Stimulated activated CD8-positive, alpha-beta memory T cell treated with anti-CD3 and anti-CD28 coated beads, Interleukin-4, amount 100 ng/mL, for 48 hours (primary cell): ENCODE measurements at regions not wholly inside any gene's neighbourhood (a gene's known extent, or its start where the extent isn't known, plus 50 kb on each side); places are given as distances from the start of the nearest gene placed in this dataset.
"Not testable (repeated sequence)": the region's sequence is repeated elsewhere in the genome, so short reads cannot be mapped to it uniquely, and the experiment has no call there.

Source experiments
- DNase-seq: peaks from one replicate; pipeline ENCODE4 v3.0.0-alpha.2; 2020

DNA sequence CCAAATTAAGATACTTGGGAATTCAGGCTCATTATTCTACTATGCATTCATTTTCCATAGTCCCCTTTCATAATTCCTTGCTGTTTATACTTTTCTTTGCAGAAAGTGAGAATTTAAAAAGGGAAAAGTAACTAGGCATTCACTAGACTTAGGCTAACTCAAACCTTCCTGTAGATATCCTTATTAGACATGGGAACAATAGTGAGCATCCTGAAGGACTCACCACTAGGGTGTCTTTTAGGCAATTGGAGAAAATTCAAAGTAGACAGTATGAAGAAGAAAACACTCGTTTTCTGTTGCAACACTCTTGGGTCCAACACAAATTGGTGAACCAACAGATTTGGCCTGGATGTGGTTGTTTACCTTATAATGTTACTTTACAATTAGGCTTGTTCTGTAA lies 213.2 kb upstream of the GRIN3A start:
- DNase-seq, result no peak

DNA sequence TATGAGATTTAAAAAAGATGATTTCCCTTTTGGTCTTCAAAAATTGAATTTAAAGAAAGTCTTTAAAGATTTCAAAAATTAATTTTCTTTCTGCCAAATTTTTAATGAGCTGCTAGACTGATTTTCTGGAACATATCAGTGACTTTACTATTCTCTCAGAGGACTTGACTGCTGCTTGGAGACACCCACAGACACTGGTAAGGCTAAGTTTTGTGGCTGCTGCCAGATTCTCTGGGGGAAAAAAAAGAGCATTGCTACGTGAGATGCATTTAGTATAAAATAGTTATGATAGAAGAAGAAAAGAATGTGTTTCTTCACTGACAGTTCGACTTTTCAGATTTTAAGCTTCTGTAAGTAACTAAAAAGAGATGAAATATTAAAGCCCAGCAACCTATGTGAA lies 193.3 kb upstream of the GRIN3A start:
- DNase-seq, result no peak

DNA sequence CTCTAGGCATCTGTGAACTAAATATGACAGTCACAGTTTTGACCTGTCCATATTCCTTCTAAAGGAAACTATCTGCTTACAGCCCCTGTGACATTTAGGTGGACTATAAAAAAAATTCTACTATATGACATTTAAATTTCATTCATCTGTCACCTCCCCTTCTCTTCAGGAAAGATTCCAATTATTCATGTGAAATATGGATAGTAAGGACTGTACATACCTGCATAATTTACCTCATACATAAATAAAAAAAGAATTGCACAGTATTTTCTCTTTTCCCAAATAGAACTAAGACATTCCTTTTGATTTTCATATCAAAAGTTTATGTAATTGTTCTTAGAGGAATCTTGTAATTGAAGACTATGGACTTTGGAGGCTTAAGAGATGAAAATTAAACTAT lies 192.3 kb upstream of the GRIN3A start:
- no peak for DNase-seq

DNA sequence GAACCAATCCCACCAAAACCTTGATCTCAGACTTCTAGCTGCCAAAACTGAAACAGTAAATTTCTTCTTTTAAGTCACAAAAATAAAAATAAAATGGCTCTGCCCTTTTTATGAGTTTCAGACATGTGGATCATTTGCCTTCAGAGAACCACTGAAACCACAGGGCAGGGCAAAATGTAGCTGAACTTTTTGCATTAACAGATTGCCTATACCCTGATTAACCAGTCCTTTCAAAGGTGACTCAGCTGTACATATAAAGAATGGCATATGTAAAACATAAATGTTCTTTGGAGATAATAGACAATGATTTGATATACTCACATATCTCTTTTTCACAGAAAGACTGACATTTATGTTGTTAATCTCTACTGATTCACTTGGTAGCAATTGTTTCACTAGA lies 187.1 kb upstream of the GRIN3A start:
- DNase-seq, result no peak

DNA sequence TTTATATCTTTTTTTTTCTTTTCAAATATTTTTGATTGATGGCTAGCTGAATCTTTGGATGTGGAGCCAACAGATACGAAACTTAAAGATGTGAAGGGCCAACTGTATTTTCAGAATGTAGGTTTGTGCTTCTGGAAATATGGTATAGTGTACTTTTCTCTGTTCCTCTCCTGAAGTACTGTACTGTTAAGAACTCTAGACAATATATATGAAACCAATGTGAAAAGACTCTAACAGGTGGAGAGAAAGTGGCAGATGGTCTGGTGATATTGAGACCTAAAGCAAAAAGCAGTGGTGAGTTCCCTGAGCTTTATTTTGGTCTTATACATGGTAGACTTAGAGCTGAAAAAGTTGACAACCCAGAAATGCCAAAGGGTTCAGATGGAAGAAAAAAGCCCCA lies 185.0 kb upstream of the GRIN3A start:
- DNase-seq, result no peak

DNA sequence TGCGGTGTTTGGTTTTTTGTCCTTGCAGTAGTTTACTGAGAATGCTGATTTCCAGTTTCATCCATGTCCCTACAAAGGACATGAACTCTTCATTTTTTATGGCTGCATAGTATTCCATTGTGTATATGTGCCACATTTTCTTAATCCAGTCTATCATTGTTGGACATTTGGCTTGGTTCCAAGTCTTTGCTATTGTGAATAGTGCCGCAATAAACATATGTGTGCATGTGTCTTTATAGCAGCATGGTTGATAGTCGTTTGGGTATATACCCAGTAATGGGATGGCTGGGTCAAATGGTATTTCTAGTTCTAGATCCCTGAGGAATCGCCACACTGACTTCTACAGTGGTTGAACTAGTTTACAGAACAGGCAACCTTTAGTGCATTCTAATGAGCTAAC lies 178.5 kb upstream of the GRIN3A start:
- DNase-seq, result not testable (repeated sequence)

DNA sequence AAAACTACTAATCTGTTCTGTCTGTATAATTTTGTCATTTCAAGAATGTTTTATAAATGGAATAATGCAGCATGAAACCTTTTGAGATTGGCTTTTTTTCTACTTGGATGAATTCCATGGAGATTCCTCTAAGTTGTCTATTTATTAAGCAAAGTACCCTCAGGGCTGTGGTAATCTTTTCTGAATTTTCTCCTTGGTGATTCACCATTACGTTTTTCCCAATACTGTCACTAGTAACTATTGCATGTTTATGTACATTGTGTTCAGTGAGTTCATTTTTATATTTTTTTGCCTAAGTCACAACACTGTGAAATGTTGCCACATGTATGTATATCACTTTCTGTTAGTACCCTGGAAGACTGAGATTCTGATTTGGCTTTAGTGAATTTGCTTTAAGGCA lies 177.0 kb upstream of the GRIN3A start:
- no peak for DNase-seq

DNA sequence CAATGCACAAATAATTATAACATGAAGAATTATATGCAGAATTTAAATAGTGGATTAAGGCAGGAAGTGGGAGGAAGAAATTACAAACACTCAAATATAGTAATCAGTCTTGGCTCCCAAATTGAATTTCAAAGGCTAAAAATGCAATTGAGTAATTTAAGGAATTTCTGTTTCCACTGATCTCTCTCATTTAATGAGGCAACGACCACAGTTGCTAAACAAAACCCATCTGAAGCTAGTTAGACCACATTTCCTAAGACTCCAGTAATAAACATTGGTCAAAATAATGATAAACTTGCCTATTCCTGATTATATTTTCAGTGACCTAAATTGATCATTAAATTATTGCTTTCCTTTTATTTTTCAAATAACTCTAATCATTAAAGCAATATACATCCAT lies 174.3 kb upstream of the GRIN3A start:
- DNase-seq, result no peak

DNA sequence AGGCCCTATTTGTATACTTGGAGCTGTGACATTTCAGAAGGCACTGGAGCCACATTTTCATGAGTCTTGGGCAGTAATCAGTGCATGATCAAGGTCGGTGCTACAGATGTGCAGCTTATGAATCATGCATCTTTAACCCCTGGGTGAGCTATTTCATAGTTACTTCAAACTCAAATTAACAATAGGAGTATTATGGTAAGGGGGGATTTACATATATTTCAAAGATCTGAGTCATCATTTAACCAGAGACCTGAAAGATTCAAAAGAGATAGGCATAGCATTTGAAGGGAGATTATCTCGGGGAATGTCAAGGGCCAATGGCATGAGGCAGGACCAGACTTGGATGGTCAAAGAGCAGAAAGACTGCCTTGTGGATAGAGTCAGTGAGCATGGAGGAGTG lies 169.0 kb upstream of the GRIN3A start:
- DNase-seq, result no peak

DNA sequence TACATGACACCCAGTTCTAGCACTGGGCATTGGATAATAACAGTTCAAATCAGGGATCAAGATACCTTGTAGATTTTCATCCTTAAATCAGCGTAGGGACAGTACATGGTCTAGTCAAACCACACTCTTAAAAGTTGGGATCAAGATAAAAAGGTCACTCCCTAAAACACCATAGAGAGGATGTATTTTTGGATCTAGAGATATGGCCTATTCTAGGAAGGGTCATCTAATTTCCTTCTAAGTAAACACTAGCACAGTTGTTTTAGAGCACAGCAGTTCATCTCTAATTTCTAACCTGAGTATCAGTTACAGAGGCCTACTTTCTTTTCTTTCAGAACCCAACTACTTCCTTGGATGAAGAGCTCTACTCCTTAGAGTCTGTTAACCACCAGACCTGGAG lies 166.4 kb upstream of the GRIN3A start:
- no peak for DNase-seq

DNA sequence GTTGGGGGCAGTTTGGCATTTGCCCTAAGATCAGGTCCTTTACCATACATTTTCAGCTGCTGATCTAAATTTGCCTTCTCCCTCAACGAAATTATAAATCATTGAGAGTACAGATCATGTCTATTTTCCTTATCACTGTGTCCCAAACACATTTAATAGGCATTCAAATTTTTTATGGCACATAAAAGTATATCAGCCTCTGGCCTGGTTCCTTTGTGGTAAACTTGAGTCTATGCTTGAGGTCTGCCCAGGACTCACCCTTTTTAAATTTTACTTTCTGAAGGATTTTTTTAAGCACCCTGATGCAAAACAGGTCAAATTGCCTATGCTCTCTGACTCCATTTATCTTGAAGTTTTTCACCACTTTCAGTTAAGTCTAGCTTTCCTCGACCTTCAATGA lies 163.6 kb upstream of the GRIN3A start:
- DNase-seq, result no peak

DNA sequence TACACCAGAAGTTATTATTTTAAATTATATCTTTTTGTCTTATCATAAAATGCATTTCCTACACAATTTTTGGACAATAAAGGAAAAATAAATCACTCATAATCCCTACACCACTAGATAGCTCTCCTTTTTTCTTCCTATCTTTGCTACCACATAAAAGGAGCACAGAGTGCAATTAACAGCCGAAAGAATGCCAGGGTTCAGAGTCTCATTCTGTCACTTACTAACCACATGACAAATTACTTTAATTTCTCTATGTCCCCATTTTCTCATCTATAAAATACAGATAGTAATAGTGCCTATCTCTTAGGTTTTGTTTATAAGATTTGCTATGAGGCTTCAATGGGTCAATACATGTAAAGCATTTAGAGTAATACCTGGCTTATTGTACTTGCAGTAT lies 158.7 kb upstream of the GRIN3A start:
- no peak for DNase-seq

DNA sequence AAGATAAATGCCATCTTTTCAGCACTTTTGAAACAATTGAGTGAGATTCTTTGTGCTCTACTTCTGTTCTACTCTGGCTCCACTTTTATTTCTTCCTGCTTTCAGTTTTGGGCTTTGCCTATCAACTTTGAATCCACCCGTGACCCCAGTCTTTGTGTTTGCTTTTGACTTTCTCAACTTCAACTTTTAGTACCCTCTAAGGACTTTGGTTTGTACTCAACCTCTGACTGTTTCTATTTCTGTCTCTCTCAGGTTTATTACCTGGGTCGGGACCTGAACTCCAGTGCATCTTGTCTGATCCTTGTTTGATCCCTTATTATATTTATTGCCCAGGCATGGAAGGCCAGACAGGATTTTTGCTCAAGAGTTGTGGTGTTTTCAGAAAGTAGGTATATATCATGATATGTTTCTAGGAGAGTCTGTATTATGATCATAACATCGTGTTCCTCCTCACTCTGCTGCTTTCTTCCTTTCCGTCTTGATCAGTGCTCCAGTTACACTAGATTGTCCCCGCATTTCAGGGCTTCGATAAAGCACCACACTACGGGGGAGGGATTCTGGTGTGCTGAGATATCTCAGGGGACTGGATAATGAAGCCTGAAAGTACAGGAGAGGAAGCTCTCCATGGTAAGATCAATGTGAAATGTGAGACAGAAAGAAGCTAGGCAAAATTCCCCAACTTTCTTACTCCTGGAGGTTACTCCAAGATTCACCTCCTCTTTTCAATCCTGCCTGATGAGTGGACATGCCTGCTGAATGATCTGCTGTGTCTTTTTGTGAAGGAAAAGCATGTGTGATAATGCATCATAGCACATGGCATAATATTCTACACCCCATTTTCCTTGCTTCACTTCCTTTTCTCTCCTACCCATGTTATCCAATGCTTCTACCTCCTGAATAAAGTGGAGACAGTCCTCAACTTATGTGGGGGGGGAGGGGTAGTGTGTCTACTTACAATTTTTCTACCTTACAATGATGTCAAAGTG lies 155.5 kb upstream of the GRIN3A start:
- DNase-seq, result no peak

DNA sequence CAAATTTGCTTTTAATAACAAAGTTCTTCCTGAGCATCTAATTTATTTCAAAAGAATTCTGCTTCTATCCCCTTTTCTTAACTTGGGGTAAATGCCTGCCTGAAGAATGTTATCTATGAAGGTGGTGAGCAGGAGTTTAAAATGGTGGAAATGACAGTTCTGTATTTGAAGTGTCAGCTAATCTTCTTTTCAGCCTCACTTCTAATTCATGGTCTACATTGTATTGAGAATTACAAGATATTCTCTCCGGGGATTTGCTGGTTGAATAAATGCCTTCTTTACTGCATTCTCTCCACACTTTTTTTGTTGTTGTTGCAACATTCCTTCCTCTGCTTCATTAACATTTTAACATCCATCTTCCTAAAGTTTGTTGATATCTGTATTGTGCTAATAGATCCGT lies 143.1 kb upstream of the GRIN3A start:
- DNase-seq, result no peak

DNA sequence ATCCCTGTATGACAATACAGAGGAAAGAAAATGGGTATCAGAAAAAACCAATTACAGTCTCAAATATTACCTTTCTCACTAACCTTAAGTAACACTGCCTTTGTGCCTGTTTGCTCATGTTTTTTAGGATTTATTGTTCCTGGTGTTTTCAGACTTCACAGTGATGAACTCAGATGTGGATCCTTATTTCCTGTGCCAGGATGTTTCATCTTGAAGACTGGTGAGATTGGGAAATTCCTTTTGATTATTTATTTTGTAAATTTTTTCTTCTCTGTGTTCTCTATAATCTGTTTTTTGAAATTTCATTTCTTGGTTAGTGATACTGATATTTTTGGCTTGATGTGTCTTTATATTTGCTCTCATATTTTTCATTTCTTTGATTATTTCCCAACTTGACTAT lies 142.4 kb upstream of the GRIN3A start:
- no peak for DNase-seq

DNA sequence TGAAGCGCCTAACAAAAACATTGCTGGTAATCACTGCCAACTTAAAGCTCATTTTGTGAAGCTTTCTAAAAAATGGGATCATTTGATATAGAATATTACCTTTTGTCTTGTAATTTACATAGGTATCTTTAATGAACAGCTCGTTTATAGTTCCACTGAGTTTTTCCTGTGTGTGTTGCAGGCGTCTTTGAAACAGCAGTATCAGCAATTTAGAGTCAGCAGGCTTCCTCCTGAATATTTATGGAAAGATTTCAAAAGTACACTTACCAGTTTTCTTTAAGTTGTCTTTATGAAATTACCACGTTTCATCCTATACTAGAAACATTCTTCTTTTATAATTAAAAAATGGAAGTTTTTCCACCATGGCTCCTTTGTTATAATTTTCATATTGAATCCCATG lies 140.3 kb upstream of the GRIN3A start:
- no peak for DNase-seq

DNA sequence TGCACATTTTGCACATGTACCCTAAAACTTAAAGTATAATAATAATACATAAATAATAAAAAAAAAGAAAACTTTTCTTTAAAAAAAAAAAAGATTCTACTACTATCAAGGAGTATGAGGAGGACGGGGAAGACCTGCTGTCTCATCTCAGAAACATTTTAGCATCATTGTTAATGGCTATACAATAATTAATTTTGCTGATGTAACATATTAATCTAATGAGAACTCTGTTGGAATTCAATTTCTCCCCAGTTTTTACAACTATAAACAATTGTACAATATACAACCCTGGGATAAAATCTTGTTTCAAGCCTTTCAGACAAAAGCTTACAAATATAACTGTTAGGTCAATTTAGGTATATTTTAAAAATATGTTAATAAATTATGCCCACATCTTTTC lies 139.0 kb upstream of the GRIN3A start:
- no peak for DNase-seq

DNA sequence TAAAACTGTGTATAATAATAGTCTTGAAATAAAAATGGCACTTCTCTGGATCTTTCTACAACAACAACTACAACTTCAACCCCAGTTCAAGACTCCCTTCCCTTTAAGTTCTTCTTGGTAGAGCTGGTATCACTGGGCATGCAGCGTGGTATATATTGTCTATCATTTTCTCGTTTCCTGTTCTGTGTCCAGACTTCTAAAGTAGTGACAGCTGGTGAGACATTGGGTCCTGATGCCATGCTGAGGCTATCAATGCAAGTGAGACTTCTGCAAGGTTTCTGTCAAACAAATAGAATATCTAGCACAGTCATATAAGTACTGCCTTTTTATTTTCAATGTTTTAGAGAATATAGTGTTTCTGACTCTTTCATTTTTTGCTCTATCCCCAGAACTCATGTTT lies 123.0 kb upstream of the GRIN3A start:
- no peak for DNase-seq

DNA sequence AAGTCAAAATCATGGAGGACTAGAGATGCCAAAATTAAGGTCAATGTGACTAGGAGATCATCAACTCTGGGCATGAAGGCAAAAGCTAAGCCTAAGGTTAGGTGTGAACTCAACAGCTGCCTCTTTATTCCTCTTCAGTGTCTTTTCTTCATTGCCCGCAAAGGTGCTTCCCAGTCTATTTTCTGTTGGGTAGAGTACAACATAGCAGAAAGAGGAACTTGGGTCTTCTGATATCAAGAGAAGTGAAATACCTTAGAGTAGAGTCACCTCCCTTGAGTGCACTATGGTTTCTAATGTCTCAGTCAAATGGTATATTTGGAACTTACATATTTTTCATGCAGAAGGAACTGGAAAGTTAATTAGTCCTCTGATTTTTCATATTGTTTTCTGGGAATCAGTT lies 122.5 kb upstream of the GRIN3A start:
- no peak for DNase-seq

DNA sequence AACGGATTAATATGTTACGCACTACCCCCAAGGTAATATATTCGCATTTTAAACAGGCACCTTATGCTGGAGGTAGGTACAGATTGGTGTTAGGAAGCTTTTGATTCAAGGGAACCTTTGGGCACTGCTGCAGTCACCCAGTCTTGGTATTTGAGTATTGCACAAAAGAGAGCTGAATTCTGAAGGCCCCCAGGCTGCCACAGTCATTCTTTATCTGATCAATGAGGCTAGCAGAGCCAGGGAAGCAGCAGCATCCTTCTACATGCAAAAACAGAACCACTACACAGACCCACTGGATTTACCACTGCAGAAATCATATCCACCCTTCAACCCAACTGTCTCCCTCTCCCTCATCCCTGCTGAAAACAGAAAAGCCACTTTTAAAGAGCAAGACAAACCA lies 121.2 kb upstream of the GRIN3A start:
- DNase-seq, result no peak

DNA sequence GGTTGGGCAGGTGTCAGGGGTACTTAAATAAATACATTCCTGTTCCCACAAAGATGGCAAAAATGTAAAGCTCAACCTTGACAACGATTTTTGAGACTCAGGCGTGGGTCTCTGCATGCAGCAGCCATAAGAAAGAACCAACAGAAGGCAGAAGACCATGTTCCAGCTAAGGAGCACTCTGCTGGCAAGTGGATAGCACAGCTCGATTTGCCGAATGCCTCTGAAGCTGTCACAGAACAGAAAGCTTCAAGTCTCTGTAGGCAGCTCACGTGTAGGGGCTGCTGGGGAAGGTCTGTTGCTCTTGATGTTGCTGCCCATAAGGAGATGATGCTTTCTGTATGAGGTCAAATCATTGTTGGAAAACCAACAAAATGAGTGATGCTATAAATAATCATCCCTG lies 119.6 kb upstream of the GRIN3A start:
- DNase-seq, result no peak

DNA sequence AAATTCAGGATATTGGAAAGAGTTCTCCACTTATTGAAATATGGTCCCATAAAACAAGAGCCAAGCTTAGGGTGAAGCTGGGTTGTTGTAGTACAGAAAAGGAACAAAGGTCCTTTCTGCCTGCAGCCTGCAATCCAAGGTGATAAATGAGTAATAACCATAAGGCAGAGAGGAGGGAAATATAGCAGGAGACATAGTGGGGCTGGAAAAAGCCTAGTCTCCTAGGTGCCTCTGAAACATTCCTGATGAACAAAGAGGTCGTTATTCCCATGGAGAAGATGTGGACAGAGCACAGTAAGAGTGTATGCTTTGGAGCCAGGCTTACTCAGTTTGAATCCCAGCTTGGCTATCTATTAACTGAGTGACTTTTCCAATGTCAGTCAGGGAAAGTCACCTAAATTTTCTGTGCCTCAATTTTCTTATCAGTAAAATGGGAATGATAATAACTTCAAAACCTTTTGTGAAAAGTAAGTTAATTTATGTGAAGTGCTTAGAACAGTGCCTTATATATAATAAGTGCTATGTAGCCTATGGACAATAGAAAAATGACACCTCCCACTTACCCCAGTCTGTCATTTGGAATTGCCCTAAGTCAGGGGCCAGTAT lies 110.8 kb upstream of the GRIN3A start:
- DNase-seq, result no peak

DNA sequence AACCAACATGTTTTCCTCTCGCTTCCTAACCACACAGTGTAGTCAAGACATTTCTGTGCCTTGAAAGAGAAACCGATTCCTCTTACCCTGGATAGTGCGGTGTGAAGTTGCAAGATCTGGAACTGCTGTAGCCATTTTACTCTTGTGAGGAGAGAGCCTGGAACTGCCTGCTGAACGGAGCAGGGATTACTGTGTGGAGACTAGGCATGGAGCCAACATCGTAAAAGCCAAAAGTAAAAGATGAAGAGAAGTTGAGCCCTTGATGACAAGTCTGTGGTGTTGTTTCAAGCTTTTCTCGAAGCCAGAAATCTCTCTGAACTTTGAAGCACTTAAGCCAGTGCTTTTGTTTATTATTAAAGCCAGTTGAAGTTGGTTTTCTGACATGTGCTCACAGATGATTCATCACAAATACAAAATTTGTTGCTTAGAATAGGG lies 110.1 kb upstream of the GRIN3A start:
- DNase-seq, result no peak

DNA sequence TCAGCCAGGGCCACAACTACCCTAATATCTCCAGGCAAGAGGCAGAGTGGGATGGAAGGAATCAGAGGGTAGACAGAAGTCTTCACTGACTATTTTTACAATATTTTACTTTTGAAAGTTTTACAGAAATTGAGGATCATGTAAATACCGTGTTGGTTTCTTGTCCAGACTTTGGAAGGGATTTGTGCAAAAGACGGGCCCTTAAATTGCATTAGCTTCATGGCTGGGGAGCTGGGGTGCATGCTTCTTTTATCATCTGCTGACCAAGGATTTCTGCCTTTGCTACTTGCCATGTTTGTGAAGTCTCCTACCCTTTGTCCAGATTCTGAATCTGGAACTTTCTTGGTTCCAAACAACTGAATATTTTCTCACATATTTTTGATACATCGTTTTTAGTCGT lies 107.7 kb upstream of the GRIN3A start:
- no peak for DNase-seq
